ENCODE measurements at regions not wholly inside any gene's neighbourhood (a gene's known extent, or its start where the extent isn't known, plus 50 kb on each side); places are given as distances from the start of the nearest gene placed in this dataset.

GRCh38 chr3:124599147-124599765 lies 131.0 kb upstream of the UMPS start:
- Histone ChIP-seq H2AFZ (ENCODE audit: low read depth, low read length) (no peak overlapping the region), H3K9ac (replicated peaks; ENCODE audit: extremely low read depth, insufficient read depth, low read length) (no peak overlapping the region), H3K9me1 (replicated peaks; ENCODE audit: control insufficient read depth, extremely low read depth, insufficient read depth, low read length) (no peaks in the 10 kb centered on the region), H3K4me1 (ENCODE audit: control insufficient read depth, extremely low read depth, insufficient read depth, low read length) (peaks cover 6% of the 10 kb centered on the region), H3K4me2 (ENCODE audit: insufficient read depth, low read length) (no peak overlapping the region), H3K27me3 (ENCODE audit: control insufficient read depth in 2 of 2, insufficient read depth in 2 of 2, low read length in 2 of 2) (peaks cover 0 to 3% of the 10 kb centered on the region in 2 experiments), H3K9me3 (replicated peaks; ENCODE audit: control insufficient read depth, insufficient read depth, low read length) (no peaks in the 10 kb centered on the region), H3K36me3 (ENCODE audit: control insufficient read depth in 2 of 2, extremely low read depth in 1 of 2, insufficient read depth in 2 of 2, low read length in 2 of 2) (no peaks in the 10 kb centered on the region), H3K4me3 (replicated peaks in 1 of 3; ENCODE audit: insufficient read depth in 1 of 3, low read depth in 1 of 3, low read length in 3 of 3) (no peak overlapping the region), H4K20me1 (replicated peaks; ENCODE audit: control insufficient read depth, extremely low read depth, insufficient read depth, low read length) (no peaks in the 10 kb centered on the region), H3K79me2 (ENCODE audit: control insufficient read depth, insufficient read depth, low read length) (no peaks in the 10 kb centered on the region), H3K27ac (ENCODE audit: insufficient read depth, low read depth, low read length) (no peak overlapping the region)
- no peak for DNase-seq (ENCODE audit: low read depth, low spot score)
- TF ChIP-seq EZH2 (IDR thresholded peaks at IDR 0.05; ENCODE audit: borderline replicate concordance, low read depth, low read length, severe bottlenecking) (no peak), MAX (IDR thresholded peaks at IDR 0.05; ENCODE audit: insufficient read depth, insufficient read length) (no peak), GATA2 (IDR thresholded peaks at IDR 0.05; ENCODE audit: insufficient read depth, insufficient read length, low read depth, low read length) (no peak), CTCF (IDR thresholded peaks at IDR 0.05; ENCODE audit: extremely low read depth in 1 of 2, insufficient read depth in 1 of 2, low read depth in 1 of 2, low read length in 2 of 2) (no peak), JUN (IDR thresholded peaks at IDR 0.05; ENCODE audit: borderline replicate concordance, insufficient read depth, insufficient read length, low read depth) (no peak), MYC (IDR thresholded peaks at IDR 0.05; ENCODE audit: low read depth, low read length) (no peak), POLR2A (IDR thresholded peaks at IDR 0.05; ENCODE audit: low read depth, low read length) (no peak), POLR2AphosphoS5 (IDR thresholded peaks at IDR 0.05; ENCODE audit: insufficient read depth, low read depth, low read length) (no peak), FOS (IDR thresholded peaks at IDR 0.05; ENCODE audit: borderline replicate concordance, insufficient read depth, low read length) (no peak)
- dilution Hi-C loops (cut with MboI; ENCODE audit: extremely low pct_ligation_motif_present, low sequenced_read_pairs) = no loop called here
- BruUV-seq (replicated peaks) = no TSS peak
- POLR2A ChIA-PET = no interaction called here
- no peak for FAIRE-seq
- intact Hi-C loops (cut with micrococcal nuclease) = no loop called here
- CTCF ChIA-PET = no interaction called here
